ENCODE measurements at regions not wholly inside any gene's neighbourhood (a gene's known extent, or its start where the extent isn't known, plus 50 kb on each side); places are given as distances from the start of the nearest gene placed in this dataset.
"Not testable (repeated sequence)": the region's sequence is repeated elsewhere in the genome, so short reads cannot be mapped to it uniquely, and the experiment has no call there.

DNA sequence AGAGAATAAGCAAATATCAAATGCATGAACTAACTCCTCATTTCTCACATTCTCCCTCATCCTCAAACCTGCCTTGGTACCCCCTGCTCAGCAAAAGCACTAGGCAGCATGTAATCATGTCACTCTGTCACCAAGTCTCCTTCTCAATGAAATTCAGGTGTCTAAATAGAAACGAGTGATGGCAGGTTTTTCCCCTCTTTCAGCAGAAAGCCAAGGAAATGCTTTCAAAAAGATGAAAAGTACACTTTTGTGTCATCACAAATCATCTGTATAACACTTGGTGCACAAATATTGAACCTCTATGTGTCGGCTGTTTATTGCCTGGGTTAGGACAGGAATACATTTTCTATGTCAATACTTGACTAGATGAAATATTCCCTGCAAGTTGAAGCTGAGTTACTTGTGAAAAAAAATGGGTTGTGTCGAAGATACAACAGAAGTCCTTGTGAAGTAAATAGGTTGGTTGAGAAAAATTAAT lies 285.1 kb upstream of the MAGEB18 start:
- no peak for DNase-seq

DNA sequence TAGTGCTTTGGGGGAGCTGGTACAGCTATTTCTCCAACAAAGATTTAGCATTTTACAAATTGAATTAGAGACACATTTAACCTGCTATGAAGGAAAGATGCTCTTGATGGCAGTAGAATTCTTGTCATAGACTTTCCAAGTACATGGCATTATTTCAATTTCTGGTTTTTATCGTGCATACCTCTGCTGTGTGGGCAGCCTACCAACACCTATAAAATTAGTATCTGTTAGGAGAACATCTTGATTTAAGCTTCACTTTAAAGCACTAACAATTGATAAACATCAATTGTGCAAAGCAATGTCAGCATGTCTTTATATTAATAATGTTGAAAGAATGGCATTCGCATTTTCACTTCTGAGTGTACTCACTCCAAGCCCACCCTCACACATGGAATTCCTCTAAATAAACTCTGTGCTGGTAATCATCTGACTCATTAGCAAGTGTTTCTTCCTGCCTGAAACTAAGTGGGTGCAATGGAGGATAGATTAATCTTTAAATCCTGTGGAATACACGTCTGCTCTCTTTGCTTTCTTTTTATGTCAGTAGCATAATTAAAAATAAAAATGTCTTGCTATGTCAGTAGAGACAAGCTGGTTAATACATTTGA lies 279.8 kb upstream of the MAGEB18 start:
- no peak for DNase-seq

DNA sequence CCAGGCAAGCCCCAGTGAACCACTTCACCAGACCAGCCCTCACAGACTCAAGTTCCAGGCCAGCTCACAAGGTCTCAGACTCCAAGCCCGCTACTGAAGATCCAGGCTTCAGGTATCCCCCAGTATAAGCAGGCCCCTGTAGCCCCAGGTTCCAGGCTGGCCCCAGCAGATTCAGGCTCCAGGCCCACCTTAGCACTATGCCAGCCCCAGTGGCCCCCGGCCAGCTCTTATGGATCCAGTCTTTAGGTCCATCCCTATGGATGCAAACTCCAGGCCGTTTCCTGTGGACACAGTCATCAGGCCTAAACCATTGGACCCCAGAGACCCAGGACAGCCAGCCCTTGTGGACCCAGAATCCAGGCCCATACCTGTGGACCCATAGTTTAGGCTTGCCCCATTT lies 277.8 kb upstream of the MAGEB18 start:
- DNase-seq, result no peak

DNA sequence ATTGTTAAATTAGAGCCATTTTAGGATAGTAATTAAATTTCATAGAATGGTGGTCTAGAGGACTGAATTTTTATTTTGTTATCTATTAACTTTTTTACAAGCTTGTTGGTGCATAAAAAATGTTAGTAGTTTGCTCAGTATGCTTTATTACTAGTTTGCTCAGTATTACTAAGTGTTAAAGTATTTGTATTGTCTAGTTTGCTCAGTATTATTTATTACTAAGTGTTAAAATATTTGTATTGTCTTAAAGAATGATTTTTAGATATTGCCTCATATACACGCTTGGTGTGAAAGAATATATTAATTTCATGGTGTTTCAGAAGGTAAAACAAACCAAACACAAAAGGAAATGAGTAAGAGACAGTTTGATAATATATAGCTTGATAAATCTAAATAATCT lies 268.4 kb upstream of the MAGEB18 start:
- no peak for DNase-seq

DNA sequence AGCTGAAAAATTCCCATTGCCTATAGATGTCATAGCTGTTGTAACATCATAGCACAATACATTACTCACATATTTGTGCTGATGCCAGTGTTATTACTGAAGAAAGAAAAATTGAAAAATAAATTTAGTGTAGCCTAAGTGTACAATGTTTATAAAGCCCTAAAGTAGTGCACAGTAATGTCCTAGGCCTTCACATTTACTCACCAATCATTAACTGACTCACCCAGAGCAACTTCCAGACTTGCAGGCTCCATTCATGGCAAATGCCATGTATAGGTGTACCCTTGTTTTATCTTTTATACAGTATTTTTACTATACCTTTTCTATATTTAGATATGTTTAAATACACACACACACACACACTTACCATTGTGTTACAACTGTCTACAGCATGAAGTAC lies 265.4 kb upstream of the MAGEB18 start:
- DNase-seq, result no peak

DNA sequence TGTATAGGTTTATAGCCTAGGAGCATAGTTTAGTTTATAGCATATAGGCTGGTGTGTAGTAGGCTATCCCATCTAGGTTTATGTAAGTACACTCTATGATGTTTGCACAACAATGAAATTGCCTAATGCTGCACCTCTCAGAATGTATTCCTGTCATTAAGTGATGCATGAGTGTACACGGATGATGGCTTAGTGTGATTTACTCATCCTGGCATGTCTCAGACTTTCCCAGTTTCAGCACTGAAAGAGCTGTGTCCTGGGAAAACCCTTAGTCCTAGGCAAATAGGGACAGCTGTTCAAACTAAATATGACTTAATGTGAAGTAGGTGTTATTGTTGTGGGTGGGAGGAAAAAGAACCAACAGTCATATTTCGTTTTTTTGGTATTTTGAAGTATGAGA lies 264.9 kb upstream of the MAGEB18 start:
- DNase-seq, result no peak

DNA sequence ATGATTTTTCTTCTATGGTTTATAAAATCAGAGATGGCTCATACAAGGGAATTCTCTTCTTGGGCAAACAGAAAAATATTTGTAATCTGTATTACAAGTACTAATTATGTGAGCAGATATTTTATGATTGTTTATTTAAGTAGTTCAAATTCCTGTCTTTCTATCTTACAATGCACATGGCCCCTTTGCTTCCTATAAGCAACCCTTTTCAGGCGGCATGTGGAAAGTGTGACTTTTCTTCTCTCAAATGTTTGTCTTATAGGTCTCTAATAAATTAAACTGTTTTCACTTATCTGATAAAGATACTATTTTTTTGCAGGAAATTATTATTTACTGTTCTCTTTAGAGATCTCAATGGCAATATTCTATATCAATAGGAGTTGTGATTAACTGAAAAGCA lies 259.3 kb upstream of the MAGEB18 start:
- DNase-seq, result no peak

DNA sequence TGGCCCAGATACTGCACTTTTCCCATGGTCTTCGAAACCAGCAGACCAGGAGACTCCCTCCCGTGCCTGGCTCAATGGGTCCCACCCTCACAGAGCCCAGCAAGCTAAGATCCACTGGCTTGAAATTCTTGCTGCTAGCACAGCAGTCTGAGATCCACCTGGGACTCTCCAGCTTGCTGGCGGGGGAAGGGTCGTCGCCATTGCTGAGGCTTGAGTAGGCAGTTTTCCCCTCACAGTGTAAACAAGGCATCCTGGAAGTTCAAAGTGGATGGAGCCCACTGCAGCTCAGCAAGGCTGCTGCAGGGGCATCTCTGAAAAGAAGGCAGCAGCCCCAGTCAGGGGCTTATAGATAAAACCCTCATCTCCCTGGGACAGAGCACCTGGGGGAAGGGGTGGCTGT lies 255.6 kb upstream of the MAGEB18 start:
- DNase-seq, result not testable (repeated sequence)

DNA sequence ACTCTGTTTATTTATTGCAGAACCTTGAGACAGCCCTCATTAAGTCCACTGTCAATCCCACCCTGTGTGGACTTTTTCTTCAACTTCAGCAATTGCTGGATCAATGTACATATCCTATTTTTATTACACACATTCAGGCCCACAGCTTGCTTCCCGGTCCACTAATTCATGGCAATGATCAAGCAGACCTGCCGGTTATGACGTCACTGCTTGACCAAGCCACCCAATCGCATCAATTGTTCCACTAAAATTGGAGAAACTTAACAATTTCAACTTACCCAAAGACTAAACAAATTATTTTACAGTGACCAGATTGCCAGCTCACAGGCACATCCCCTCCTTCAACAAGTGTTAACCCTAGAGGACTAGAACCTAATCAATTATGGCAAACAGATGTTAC lies 240.4 kb upstream of the MAGEB18 start:
- DNase-seq, result no peak

DNA sequence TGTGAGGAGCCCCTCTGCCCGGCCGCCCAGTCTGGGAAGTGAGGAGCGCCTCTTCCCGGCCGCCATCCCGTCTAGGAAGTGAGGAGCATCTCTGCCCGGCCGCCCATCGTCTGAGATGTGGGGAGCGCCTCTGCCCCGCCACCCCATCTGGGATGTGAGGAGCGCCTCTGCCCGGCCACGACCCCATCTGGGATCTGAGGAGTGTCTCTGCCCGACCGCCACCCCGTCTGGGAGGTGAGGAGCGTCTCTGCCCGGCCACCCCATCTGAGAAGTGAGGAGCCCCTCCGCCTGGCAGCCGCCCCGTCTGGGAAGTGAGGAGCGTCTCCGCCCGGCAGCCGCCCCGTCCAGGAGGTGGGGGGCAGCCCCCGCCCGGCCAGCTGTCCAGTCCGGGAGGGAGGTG lies 232.4 kb upstream of the MAGEB18 start:
- DNase-seq, result not testable (repeated sequence)

DNA sequence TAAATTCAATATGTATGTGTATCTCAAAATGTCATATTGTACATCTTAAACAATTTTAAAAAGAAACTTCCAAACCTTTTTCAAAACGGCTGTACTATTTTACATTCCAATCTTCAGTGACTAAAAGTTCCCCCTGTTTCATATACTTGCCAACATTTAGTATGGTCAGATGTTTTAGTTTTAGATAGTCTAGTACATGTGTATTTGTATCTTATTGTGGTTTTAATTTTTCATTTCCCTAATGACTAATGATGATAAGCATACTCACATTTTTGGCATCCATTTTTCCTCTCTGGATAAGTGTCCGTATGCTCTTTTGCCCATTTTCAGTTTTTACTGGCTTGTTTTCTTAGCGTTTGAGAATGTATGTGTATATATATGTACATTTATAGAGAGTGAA lies 212.2 kb upstream of the MAGEB18 start:
- DNase-seq, result no peak

DNA sequence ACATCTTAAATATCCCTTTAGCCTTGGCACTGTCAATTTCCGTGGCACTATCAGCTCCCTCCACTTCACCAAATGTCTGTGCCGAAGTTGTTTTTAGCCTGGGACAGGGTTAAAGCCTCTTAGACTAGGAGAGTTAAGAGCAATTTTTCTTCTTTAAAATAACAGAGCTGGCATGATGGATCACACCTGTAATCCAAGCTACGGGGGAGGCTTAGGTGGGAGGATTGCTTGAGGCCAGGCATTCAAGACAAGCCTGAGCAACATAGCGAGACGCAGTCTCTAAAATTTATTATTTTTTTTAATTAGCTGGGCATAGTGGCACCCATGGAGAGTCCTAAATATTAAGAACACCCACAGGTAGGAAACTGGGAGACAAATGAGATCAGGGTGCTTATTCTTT lies 209.8 kb upstream of the MAGEB18 start:
- DNase-seq, result no peak

DNA sequence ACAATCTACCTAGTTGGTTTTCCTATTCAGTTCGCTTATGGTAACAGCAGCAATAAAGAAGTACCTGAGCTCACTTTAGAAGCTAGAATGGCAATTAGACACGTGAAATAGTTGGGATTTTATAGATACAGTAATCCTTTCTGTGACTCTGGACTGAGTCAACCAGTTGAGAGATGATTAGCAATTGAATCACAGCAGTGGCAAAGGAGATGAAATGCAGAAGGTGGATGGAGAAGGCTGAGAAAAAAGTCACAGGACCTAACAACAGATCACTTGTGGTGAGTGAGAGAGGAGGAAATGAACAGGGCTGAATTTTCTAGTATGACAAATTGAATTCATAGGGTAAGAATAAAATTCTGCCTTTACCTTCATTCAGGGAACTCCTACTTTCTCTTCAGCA lies 197.1 kb upstream of the MAGEB18 start:
- DNase-seq, result no peak

DNA sequence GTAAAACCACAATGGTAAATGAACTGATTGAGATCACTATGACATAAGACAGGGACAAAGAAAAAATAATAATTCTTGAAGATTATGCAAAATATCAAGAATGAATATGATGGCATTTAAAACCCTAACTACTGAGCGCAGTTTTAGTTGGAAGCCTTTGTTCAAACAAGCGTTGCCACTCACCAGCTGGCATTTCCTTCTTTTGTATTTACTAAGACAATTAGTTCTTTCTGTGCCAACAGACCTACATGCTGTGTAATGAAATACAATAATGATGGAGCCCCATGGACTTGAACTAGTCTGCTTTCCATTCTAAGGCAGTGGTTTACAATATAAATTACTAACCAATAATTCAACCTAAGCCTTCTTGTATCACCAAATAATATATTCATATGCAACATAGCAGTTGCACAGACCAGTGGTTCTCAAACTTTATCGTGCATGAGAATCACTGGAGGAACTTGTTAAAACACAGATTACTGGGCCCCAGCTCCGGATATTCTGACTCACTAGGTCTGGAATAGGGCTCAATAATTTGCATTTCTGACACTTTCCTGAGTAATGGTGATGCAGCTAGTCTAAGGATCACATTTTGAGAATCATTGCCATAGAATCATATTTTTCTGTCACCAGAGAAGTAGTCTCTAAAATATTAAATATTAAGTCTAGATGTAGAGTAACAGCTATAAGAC lies 196.4 kb upstream of the MAGEB18 start:
- no peak for DNase-seq

DNA sequence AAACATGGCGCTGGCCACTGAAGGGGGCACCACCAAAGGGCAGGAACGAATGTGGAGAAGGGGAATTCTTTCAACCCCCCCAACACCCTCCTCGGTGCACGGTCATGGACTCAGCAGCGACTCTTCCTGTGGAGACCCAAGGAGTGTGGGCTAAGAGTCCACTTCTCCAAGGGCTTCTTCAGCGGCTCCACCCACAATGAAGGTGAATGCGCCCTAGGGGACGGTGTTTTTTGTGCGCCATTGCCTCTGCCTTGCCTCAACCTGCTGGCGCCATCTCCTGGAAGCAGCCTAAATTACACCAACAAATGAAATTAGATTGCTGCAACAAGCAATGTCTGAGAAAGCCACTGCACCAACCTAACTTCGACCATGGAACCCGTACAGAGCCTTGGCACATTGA lies 169.2 kb upstream of the MAGEB18 start:
- peak; percentile 74 for DNase-seq

DNA sequence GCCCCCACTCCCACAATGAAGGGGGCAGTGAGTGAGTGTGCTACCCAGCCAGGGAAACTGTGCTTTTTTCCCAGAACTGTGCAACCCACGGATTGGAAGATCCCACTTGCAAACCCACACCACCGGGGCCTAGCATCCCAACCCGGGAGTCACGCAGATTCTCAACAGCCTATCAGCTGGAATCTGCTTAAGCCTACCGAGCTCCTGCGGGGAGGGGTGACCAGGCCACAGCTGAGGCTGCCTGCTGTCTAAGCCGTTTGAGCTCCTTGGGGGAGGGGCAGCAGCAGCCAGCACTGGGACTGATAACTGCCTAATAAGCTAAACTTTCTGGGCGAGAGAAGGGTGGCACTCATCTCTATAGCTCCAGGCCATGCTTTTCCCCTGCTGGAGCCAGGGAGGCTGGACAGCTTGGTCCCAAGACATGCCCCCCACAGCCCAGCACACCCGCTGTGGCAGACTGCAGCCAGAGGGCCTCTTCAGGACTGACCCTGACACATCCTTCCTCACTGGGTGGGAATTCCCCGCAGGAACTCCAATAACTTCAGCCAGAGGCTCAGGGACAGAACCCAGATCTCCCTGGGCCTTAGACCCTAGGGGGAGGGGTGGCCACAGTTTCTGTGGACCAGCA lies 161.3 kb upstream of the MAGEB18 start:
- DNase-seq, result peak; percentile 70

DNA sequence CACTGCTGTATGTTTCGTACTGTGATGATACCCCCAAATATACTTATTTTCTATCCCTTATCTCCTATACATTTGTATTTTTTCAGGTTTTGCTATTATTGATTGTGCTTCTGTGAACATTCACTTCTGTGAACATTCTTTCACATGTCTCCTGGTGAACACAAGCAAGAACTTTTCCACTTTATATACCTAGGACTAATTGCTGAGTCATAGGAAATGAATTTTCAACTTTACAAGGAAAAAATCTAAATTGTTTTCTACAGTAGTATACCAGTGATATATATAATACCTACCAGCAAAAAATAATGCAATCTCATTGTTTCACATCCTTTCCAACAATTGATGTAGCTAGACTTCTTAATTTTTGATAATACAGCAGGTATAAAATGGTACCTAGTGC lies 139.5 kb upstream of the MAGEB18 start:
- no peak for DNase-seq

DNA sequence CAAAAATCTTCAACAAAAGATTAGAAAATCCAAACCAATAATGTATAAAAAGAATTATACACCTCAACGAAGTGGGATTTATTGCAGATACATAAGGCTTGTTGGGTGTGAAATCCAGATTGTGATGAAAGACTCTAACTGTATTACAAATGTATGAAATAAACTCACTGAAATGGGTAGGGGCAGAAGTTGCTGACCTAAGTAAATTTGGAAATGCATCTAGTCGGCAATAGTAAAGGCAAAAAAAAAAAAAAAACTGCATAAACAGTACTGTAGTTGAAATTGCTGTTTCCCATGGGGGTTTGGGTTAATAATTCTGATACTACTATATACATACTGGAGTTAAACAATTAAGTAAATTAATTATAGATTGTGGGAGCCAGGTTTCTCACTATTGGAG lies 130.7 kb upstream of the MAGEB18 start:
- DNase-seq, result no peak

DNA sequence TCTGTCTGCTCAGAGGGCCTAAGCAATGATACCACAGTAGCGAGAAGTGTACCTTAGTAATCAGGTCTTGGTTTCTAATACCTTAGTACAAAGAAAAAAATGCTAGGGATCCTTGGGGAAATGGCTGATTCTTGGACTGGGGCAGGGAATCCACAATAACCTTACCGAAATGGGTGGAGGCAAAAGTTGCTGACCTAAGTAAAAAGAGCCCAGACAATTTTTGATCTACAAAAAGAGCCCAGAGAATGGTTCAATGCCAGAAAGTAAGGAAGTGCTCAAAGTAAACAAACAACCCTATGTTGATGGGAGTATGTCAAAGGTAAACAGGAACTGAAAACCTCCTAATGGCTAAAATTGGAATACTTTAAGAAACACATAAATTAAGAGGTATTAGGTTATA lies 130.1 kb upstream of the MAGEB18 start:
- no peak for DNase-seq

DNA sequence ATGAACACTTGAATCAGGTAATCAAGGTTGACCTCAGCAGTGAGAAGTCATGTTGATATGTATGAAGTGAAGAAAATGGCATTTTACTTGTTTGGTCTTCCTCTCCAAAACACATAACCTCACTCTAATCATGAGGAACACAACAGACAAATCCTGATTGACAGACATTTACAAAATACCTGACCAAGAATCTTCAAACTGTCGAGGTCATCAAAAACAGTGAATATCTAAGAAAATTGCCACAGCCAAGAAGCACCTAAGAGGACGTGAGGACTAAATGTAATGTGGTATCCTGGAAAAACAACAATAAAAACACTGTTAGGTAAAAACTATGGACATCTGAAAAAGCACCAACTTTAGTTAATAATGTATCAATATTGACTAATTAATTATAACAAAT lies 129.5 kb upstream of the MAGEB18 start:
- DNase-seq, result no peak

DNA sequence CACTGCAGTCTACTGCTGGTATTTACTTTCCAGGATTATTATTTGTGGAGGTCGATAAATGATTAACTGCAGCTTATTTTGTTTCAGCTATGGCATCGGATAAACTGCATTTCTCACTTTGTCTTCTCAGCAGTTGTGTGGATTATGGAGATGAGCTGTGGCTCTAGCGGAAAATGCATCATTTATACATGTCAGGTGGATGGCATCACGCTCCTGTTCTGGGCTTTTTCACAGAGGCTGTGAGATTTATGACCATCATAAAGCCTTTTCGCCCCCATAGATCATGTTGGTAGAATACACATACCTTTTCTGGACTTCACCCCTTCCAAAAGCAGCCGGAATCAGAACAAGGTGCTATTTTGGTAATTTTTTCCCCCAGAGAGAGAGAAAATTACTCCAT lies 118.8 kb upstream of the MAGEB18 start:
- no peak for DNase-seq

DNA sequence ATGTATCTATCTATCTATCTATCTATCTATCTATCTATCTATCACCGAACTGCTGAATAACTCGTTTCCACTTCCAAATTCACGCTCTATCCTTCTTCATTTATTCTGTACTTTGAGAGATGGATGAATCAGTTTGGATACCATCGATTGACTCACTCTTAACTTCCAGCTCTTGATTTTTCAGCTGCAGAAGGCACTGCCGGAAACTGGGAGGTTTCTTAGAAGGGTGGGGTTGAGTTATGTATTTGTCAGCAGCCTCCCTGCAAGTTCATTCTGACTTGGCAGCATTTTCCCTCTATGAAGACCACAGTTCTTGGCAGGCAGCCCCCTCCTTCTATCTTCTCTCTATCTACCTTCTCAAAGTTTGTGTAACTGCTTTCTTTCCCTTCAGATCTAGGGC lies 112.0 kb upstream of the MAGEB18 start:
- DNase-seq, result no peak

DNA sequence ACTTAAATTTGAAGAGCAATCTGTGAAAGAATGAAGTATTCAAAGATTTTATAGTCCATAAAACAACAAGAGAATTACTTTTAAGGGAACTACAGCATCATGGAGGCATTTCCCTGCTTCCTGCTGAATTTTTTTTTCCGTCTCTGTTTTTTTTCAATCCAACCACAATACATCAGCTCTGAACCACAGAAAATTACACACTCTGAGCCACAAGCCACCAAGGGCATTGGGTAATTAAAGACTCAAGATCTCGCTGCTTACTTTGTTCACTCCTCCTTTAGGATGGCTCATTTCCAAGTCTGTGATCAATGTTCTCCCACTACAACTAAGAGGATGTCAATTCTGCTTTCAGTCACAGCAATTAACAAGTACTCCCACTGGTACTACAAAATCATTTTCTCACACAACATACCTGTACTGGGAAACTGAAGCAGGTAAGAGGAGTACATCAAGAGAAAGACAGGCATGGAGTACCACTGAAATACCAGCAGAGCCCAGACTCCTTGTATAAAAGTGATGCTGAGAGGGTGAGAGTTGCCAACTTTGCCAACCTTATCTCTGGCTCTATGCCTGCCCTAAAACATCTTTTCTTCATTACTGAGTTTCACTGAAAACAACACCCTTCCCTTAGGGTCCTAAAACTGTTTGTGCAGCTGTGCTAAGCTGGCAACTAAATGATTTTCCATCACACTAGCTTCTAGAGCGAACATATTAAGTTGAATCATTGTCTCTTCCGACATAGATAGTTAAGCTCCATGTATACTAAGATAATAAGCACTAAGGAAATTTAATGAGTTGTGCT lies 105.8 kb upstream of the MAGEB18 start:
- DNase-seq, result no peak

DNA sequence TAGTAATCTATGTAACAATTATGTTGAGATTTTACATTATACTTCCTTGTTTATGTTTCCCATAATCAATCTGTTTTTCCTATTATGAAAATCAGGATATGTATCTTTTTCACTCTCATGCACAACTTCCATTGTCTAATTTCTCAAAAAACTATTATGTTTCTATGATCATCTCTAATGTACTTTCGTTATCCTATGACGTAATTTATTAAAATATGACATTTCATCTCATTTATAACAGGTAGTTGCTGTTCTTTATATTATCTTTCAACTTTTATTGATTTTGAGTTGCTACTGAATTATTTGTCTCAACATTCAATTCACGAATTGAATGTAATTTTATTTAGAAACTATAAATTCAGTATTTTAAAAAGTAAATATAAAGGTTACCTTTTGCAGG lies 100.8 kb upstream of the MAGEB18 start:
- no peak for DNase-seq

All from islet precursor cell (in vitro differentiated cells).